ENCODE measurements at regions not wholly inside any gene's neighbourhood (a gene's known extent, or its start where the extent isn't known, plus 50 kb on each side); places are given as distances from the start of the nearest gene placed in this dataset.

GRCh38 chr2:150706561-150706960, 219.1 kb upstream of the RND3 start:
- DNase-seq (ENCODE audit: extremely low read depth, low read depth) = no peak
- TF ChIP-seq, protein P1, sequence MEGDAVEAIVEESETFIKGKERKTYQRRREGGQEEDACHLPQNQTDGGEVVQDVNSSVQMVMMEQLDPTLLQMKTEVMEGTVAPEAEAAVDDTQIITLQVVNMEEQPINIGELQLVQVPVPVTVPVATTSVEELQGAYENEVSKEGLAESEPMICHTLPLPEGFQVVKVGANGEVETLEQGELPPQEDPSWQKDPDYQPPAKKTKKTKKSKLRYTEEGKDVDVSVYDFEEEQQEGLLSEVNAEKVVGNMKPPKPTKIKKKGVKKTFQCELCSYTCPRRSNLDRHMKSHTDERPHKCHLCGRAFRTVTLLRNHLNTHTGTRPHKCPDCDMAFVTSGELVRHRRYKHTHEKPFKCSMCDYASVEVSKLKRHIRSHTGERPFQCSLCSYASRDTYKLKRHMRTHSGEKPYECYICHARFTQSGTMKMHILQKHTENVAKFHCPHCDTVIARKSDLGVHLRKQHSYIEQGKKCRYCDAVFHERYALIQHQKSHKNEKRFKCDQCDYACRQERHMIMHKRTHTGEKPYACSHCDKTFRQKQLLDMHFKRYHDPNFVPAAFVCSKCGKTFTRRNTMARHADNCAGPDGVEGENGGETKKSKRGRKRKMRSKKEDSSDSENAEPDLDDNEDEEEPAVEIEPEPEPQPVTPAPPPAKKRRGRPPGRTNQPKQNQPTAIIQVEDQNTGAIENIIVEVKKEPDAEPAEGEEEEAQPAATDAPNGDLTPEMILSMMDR (IDR thresholded peaks at IDR 0.05; ENCODE audit: low read depth, low read length) = no peak

- TF ChIP-seq, protein P1 (IDR thresholded peaks at IDR 0.05; ENCODE audit: low read depth, low read length) = no peak
- DNase-seq (ENCODE audit: extremely low read depth, low read depth) = no peak
These were observed 218.3 kb upstream of the RND3 start for GRCh38 chr2:150705767-150706166.

DNA sequence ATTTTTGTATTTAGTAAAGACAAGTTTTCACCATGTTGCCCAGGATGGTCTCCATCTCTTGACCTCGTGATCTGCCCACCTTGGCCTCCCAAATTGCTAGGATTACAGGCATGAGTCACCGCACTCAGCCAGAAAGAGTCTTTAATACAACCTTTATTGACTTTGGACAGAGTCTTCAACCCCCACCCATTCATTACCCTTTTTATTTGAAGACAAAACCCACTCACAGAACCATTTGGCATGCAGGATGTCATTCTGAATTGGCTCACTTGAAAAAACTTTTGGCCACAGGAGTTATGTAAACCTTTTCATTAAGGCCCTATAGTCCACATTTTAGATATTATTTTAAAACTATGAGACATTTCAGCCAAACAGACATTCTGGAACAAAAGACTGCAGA, 217.9 kb upstream of the RND3 start:
- no peak for DNase-seq (ENCODE audit: extremely low read depth, low read depth)
- TF ChIP-seq, protein P1 (IDR thresholded peaks at IDR 0.05; ENCODE audit: low read depth, low read length) = no peak

- TF ChIP-seq, protein P1 (IDR thresholded peaks at IDR 0.05; ENCODE audit: low read depth, low read length) = no peak
- DNase-seq (ENCODE audit: extremely low read depth, low read depth) = no peak
These were observed 215.3 kb upstream of the RND3 start for GRCh38 chr2:150702791-150703190.

- TF ChIP-seq, protein P1 (IDR thresholded peaks at IDR 0.05; ENCODE audit: low read depth, low read length) = no peak
- DNase-seq (ENCODE audit: extremely low read depth, low read depth) = no peak
These were observed 213.5 kb upstream of the RND3 start for GRCh38 chr2:150700666-150701580.

DNA sequence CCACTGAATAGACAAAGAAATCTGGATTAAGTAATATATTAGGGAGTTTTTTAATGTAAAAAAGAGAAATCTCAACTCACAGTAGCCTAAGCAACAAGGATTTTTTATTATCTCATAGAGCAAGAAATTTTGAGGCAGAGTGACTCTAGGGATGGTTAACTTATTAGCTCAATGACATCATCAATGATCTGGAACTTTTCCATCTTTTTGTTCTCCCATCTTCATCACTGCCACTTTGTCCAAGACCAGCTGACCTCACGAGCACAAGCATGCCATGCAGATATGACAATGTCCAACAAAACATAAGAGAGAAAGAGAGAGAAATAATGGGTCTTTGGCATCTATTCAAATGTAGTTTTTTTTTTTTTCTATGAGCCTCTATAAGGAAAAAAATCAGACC, 211.8 kb upstream of the RND3 start:
- no peak for DNase-seq (ENCODE audit: extremely low read depth, low read depth)
- TF ChIP-seq, protein P1 (IDR thresholded peaks at IDR 0.05; ENCODE audit: low read depth, low read length) = no peak

- TF ChIP-seq, protein P1 (IDR thresholded peaks at IDR 0.05; ENCODE audit: low read depth, low read length) = no peak
- DNase-seq (ENCODE audit: extremely low read depth, low read depth) = peak; percentile 90
These were observed 210.7 kb upstream of the RND3 start for GRCh38 chr2:150698016-150698661.

All from AG09319 (cell line).